ENCODE measurements at regions not wholly inside any gene's neighbourhood (a gene's known extent, or its start where the extent isn't known, plus 50 kb on each side); places are given as distances from the start of the nearest gene placed in this dataset.
"Not testable (repeated sequence)": the region's sequence is repeated elsewhere in the genome, so short reads cannot be mapped to it uniquely, and the experiment has no call there.

DNA sequence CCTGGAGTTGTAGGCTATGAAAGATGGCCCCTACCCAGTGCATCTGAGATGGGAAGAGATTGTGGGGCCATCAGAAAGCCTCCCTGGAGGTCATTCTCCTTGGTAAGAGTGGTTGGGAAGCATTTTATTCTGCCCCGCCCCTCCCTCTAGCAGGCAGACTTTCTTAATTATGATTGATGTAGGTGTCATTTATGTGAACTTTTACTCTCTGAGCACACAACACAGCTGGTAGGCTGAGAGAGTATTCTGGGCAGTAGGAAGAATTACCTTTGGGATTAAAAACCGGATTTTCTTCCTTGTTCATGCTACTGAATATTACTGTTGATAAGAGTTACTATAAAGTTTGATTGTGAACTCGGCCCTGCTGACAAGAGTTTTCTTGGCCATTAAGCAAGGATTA, 266.8 kb downstream of the TTC6 start:
- H3K9ac ChIP-seq (ENCODE audit: low read depth in 1 of 2, low read length in 2 of 2), result no peak overlapping the region
- no peaks in the 10 kb centered on the region for H3K9me3 ChIP-seq (ENCODE audit: control insufficient read depth in 2 of 2, low read length in 2 of 2)
- no peaks in the 10 kb centered on the region for H3K36me3 ChIP-seq (ENCODE audit: control insufficient read depth in 2 of 2, insufficient read depth in 2 of 2, low read length in 2 of 2)

DNA sequence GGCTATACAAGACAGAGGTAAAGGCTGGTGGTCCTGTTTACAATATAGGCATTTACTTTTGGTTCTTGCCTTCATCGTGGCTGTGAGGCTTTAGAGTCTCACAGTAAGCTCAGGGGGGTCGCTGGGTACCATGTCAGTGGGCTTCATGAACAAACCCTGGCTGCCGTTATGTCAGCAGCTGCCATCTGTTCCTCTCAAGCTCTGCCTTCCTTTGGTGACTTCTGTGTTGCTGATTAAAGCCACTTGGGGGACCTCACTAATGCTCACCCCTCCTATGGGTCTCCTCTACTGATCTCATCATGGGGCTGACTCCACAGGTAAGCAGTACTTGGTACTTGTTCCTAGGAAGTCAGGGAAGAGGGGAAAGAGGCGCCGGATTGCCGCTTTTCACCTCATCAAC, 268.7 kb downstream of the TTC6 start:
- Histone ChIP-seq H3K9me3 (ENCODE audit: control insufficient read depth in 2 of 2, low read length in 2 of 2) (no peaks in the 10 kb centered on the region), H3K36me3 (ENCODE audit: control insufficient read depth in 2 of 2, insufficient read depth in 2 of 2, low read length in 2 of 2) (no peaks in the 10 kb centered on the region), H3K4me1 (ENCODE audit: control insufficient read depth in 2 of 2, insufficient read depth in 2 of 2, low read length in 2 of 2) (peaks cover 0 to 6% of the 10 kb centered on the region in 2 donors), H3K27me3 (ENCODE audit: control insufficient read depth in 2 of 2, insufficient read depth in 2 of 2, low read length in 2 of 2) (no peaks in the 10 kb centered on the region), H3K27ac (ENCODE audit: low read depth in 2 of 2, low read length in 2 of 2) (no peak overlapping the region), H3K4me3 (ENCODE audit: low read length in 2 of 2) (no peak overlapping the region), H3K9ac (ENCODE audit: low read depth in 1 of 2, low read length in 2 of 2) (no peak overlapping the region)

More for the DNA sequence above, 266.8 kb downstream of the TTC6 start:
- Histone ChIP-seq H3K27ac (ENCODE audit: low read depth in 2 of 2, low read length in 2 of 2) (no peak overlapping the region), H3K27me3 (ENCODE audit: control insufficient read depth in 2 of 2, insufficient read depth in 2 of 2, low read length in 2 of 2) (no peaks in the 10 kb centered on the region), H3K4me1 (ENCODE audit: control insufficient read depth in 2 of 2, insufficient read depth in 2 of 2, low read length in 2 of 2) (peaks cover 0 to 6% of the 10 kb centered on the region in 2 donors), H3K4me3 (ENCODE audit: low read length in 2 of 2) (no peak overlapping the region)

DNA sequence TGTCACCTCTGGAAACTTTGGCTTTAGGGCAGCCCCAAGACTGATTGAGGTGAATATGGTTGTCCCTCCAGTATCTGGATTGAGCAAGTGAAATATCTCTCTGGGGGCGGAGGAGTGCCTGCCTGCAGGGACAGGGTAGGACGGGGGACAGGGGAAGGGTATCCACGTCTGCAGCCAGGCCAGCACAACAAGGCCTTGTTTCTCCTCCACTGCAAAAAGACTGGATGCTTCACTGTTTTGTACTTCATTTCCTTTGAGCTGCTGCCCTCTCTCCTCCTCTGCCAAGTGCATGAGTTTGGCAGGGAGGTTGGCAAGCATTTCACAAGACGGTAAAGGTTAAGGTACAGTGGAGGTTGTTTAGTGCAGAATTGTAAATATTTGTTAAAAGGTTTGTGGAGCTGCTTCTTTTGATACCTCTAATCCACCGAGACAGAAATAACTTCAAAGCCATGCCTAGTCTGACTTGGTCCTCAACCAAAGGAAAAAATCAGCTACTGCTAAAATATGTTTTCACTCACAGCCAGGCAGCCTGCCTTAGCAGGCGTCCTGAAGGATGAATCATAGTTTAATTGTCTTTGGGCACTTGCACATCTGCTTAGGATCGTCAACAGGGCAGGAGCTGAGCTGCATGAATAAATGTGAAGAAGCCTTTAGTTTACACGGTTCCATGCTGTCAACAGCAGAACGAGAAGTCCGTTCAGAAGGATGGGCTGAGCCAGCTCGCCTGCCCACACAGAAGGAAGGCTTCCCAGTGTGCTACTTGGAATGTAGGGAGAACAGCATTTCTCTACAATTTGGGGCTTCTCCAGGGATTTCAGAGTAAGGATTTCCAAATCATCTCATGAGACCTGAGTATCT, 269.7 kb downstream of the TTC6 start:
- no peaks in the 10 kb centered on the region for H3K36me3 ChIP-seq (ENCODE audit: control insufficient read depth in 2 of 2, insufficient read depth in 2 of 2, low read length in 2 of 2)

DNA sequence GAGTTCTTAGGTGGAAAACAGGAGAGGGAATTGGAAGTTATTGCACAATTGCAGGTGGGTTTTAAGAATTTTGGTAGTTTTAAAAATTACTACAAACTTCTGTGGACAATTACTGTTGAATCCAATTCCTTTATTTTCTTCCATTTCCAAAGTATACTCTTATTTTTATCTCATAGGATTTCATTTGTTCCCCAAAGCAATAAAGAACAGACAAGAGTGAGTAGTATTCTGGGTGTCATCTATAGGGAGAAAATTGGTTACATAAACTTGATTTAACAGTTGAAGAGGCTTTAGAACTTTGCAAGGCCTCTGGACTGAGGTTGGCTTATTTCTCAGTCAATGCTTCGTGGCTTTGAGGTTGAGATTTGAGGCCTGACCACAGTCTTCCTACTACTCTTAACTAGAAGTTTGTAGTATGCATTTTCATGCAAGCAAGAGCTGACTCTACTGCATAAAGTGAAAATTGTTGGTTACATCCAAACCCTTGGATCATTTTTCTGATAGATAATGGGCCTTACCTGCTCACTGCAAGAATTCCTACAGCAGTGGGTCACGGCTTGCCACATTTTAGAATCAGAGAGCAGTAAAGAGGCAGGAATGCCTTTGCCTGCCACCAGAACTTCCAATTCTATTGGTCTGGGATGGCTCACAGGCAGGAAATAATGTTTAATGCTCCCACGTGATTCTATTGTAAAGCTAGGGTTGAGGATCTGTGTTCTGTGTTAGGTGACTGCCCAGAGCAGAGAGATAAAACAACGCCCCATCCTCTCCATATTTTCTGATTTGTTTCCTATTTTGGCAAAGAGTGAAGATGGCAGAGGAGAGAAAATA, 270.5 kb downstream of the TTC6 start:
- Histone ChIP-seq H3K9me3 (ENCODE audit: control insufficient read depth in 2 of 2, low read length in 2 of 2) (no peaks in the 10 kb centered on the region), H3K4me1 (ENCODE audit: control insufficient read depth in 2 of 2, insufficient read depth in 2 of 2, low read length in 2 of 2) (peaks cover 0 to 6% of the 10 kb centered on the region in 2 donors), H3K36me3 (ENCODE audit: control insufficient read depth in 2 of 2, insufficient read depth in 2 of 2, low read length in 2 of 2) (no peaks in the 10 kb centered on the region), H3K9ac (ENCODE audit: low read depth in 1 of 2, low read length in 2 of 2) (no peak overlapping the region), H3K27ac (ENCODE audit: low read depth in 2 of 2, low read length in 2 of 2) (no peak overlapping the region), H3K27me3 (ENCODE audit: control insufficient read depth in 2 of 2, insufficient read depth in 2 of 2, low read length in 2 of 2) (no peaks in the 10 kb centered on the region), H3K4me3 (ENCODE audit: low read length in 2 of 2) (no peak overlapping the region)

More for the DNA sequence above, 269.7 kb downstream of the TTC6 start:
- no peaks in the 10 kb centered on the region for H3K27me3 ChIP-seq (ENCODE audit: control insufficient read depth in 2 of 2, insufficient read depth in 2 of 2, low read length in 2 of 2)
- no peak overlapping the region for H3K9ac ChIP-seq (ENCODE audit: low read depth in 1 of 2, low read length in 2 of 2)
- no peaks in the 10 kb centered on the region for H3K9me3 ChIP-seq (ENCODE audit: control insufficient read depth in 2 of 2, low read length in 2 of 2)
- no peak overlapping the region for H3K27ac ChIP-seq (ENCODE audit: low read depth in 2 of 2, low read length in 2 of 2)
- H3K4me1 ChIP-seq (ENCODE audit: control insufficient read depth in 2 of 2, insufficient read depth in 2 of 2, low read length in 2 of 2), result peaks cover 0 to 6% of the 10 kb centered on the region in 2 donors
- H3K4me3 ChIP-seq (ENCODE audit: low read length in 2 of 2), result no peak overlapping the region

DNA sequence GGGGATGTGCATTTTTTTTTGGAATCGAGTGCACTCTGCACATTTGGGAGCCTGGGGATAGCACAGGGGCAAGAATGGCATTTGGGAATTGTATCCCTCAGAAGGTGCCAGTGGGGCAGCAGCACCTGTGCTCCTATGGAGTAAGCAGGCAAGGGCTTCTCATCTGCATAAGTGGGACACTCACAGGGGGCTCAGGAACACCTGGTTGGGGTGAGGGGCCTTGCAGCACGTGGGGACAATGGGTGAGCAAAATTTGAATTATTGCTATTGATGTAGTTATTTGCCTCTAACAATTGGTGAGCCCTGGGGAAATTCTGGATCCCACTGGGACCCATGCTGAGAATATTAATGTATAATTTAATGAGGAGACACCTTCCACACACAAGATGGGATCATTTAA, 274.2 kb downstream of the TTC6 start:
- H3K4me1 ChIP-seq (ENCODE audit: control insufficient read depth in 2 of 2, insufficient read depth in 2 of 2, low read length in 2 of 2), result peaks cover 0 to 10% of the 10 kb centered on the region in 2 donors
- H3K4me3 ChIP-seq (ENCODE audit: low read length in 2 of 2), result no peak overlapping the region
- H3K27ac ChIP-seq (ENCODE audit: low read depth in 2 of 2, low read length in 2 of 2), result no peak overlapping the region
- no peaks in the 10 kb centered on the region for H3K27me3 ChIP-seq (ENCODE audit: control insufficient read depth in 2 of 2, insufficient read depth in 2 of 2, low read length in 2 of 2)
- no peak overlapping the region for H3K9ac ChIP-seq (ENCODE audit: low read depth in 1 of 2, low read length in 2 of 2)
- H3K36me3 ChIP-seq (ENCODE audit: control insufficient read depth in 2 of 2, insufficient read depth in 2 of 2, low read length in 2 of 2), result no peaks in the 10 kb centered on the region
- H3K9me3 ChIP-seq (ENCODE audit: control insufficient read depth in 2 of 2, low read length in 2 of 2), result no peaks in the 10 kb centered on the region

DNA sequence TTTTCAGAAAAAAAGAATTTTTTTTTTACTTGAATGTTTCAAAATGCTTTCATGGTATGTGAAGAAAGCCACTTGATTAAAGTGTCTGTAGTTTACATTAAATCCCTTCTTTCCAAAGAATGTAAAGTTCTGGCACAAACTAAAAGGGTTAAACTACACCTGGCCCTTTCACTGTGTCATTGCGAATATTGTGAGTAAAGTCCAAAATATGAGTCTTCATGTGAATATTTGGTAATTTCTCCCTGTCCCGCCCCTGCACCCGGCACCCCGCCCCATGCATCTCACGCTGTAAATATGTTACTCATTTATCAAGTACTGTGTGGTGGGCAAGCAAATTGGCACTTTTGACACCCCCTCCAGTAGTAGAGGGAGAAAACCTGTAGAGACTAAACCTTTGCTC, 274.7 kb downstream of the TTC6 start:
- Histone ChIP-seq H3K9me3 (ENCODE audit: control insufficient read depth in 2 of 2, low read length in 2 of 2) (no peaks in the 10 kb centered on the region), H3K4me3 (ENCODE audit: low read length in 2 of 2) (no peak overlapping the region), H3K4me1 (ENCODE audit: control insufficient read depth in 2 of 2, insufficient read depth in 2 of 2, low read length in 2 of 2) (peaks cover 0 to 13% of the 10 kb centered on the region in 2 donors), H3K9ac (ENCODE audit: low read depth in 1 of 2, low read length in 2 of 2) (no peak overlapping the region), H3K27me3 (ENCODE audit: control insufficient read depth in 2 of 2, insufficient read depth in 2 of 2, low read length in 2 of 2) (no peaks in the 10 kb centered on the region), H3K36me3 (ENCODE audit: control insufficient read depth in 2 of 2, insufficient read depth in 2 of 2, low read length in 2 of 2) (no peaks in the 10 kb centered on the region), H3K27ac (ENCODE audit: low read depth in 2 of 2, low read length in 2 of 2) (no peak overlapping the region)

DNA sequence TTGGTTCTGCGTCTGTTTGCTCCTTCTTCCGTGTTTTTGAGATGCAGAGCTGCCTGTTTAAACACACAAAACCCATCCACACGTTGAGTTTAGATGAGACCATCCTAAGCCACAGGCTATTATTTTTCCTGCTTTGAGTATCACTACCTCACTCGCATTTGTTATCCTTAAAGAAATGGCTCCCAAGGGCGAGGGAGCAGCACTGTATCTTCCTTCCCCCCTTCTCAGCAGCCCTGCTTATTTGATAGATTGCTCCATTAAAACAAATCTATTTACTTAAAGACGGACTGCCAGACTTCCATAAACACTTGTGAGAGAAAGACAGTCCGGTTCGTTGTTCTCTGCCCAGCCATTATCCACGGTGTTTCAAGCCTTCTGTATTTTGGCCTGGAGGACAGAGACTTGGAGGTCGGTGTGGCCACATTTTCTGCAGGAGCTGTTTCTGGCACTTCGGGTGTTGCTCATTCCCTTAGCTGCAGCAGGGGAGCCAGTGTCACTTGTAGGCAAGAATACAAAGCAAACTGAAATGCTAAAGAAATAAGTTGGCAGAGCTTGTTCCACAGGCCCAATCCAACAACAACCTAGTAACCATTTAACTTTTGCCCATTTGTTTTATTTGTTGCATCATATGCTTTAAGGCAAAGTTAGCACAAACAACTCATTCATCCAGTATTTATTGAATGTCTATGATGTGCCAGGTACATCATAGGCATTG, 275.4 kb downstream of the TTC6 start:
- no peaks in the 10 kb centered on the region for H3K36me3 ChIP-seq (ENCODE audit: control insufficient read depth in 2 of 2, insufficient read depth in 2 of 2, low read length in 2 of 2)
- H3K27ac ChIP-seq (ENCODE audit: low read depth in 2 of 2, low read length in 2 of 2), result no peak overlapping the region
- no peak overlapping the region for H3K9ac ChIP-seq (ENCODE audit: low read depth in 1 of 2, low read length in 2 of 2)
- H3K9me3 ChIP-seq (ENCODE audit: control insufficient read depth in 2 of 2, low read length in 2 of 2), result no peaks in the 10 kb centered on the region
- peaks cover 0 to 9% of the 10 kb centered on the region in 2 donors for H3K4me1 ChIP-seq (ENCODE audit: control insufficient read depth in 2 of 2, insufficient read depth in 2 of 2, low read length in 2 of 2)
- no peak overlapping the region for H3K4me3 ChIP-seq (ENCODE audit: low read length in 2 of 2)
- no peaks in the 10 kb centered on the region for H3K27me3 ChIP-seq (ENCODE audit: control insufficient read depth in 2 of 2, insufficient read depth in 2 of 2, low read length in 2 of 2)

DNA sequence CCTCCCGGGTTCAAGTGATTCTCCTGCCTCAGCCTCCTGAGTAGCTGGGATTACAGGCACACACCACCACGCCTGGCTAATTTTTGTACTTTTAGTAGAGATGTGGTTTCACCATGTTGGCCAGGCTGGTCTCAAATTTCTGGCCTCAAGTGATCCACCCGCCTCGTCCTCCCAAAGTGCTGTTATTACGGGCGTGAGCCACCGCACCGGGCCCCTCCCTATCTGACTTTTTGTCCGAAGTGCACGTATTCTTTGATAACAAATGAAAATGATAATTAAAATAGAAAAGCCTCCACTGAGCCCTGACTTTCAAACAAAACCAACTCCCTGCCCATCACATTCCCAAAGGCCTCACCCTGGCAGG, 278.6 kb downstream of the TTC6 start:
- H3K9me3 ChIP-seq (ENCODE audit: control insufficient read depth in 2 of 2, low read length in 2 of 2); H3K36me3 ChIP-seq (ENCODE audit: control insufficient read depth in 2 of 2, insufficient read depth in 2 of 2, low read length in 2 of 2); H3K4me3 ChIP-seq (ENCODE audit: low read length in 2 of 2); H3K27ac ChIP-seq (ENCODE audit: low read depth in 2 of 2, low read length in 2 of 2); H3K4me1 ChIP-seq (ENCODE audit: control insufficient read depth in 2 of 2, insufficient read depth in 2 of 2, low read length in 2 of 2); H3K27me3 ChIP-seq (ENCODE audit: control insufficient read depth in 2 of 2, insufficient read depth in 2 of 2, low read length in 2 of 2); H3K9ac ChIP-seq (ENCODE audit: low read depth in 1 of 2, low read length in 2 of 2): not testable (repeated sequence)

DNA sequence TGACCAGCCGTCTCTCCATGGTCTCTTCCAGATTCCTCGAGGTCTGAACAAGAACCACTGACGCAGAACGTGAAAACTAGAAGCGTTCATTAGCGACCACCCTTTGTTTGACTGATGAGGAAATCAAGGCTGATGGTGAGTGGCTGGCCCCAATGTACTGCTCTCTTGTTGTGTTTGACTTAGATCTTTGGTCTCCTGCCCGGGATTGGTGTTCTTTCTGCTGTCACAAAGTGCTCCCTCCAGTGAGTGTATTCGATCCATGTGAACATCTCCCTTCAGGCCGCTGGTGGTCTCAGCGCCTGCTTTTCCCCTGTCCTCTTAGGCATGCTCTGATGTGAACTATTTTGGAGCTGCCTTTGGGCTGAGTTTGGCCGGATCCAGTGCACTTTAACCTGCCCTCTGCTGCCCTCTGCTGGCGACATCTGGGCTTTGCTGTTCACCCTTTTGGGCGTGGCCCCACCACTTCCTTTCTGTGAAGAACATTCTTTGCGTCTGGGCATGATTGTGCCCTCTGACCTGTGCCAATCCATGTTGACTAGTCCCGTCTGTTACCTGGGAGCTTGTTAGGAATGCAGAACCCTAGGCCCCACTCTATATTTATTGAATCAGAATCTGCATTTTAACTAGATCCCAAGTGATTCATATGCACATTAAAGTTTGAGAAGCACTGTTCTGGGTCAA, 279.1 kb downstream of the TTC6 start:
- Histone ChIP-seq H3K9ac (ENCODE audit: low read depth in 1 of 2, low read length in 2 of 2) (no peak overlapping the region), H3K36me3 (ENCODE audit: control insufficient read depth in 2 of 2, insufficient read depth in 2 of 2, low read length in 2 of 2) (no peaks in the 10 kb centered on the region), H3K4me1 (ENCODE audit: control insufficient read depth in 2 of 2, insufficient read depth in 2 of 2, low read length in 2 of 2) (peaks cover 0 to 9% of the 10 kb centered on the region in 2 donors), H3K27ac (ENCODE audit: low read depth in 2 of 2, low read length in 2 of 2) (no peak overlapping the region), H3K4me3 (ENCODE audit: low read length in 2 of 2) (no peak overlapping the region), H3K9me3 (ENCODE audit: control insufficient read depth in 2 of 2, low read length in 2 of 2) (no peaks in the 10 kb centered on the region), H3K27me3 (ENCODE audit: control insufficient read depth in 2 of 2, insufficient read depth in 2 of 2, low read length in 2 of 2) (no peaks in the 10 kb centered on the region)

Data from mucosa of rectum (tissue), 2 donors.